ENCODE measurements at regions not wholly inside any gene's neighbourhood (a gene's known extent, or its start where the extent isn't known, plus 50 kb on each side); places are given as distances from the start of the nearest gene placed in this dataset.

DNA sequence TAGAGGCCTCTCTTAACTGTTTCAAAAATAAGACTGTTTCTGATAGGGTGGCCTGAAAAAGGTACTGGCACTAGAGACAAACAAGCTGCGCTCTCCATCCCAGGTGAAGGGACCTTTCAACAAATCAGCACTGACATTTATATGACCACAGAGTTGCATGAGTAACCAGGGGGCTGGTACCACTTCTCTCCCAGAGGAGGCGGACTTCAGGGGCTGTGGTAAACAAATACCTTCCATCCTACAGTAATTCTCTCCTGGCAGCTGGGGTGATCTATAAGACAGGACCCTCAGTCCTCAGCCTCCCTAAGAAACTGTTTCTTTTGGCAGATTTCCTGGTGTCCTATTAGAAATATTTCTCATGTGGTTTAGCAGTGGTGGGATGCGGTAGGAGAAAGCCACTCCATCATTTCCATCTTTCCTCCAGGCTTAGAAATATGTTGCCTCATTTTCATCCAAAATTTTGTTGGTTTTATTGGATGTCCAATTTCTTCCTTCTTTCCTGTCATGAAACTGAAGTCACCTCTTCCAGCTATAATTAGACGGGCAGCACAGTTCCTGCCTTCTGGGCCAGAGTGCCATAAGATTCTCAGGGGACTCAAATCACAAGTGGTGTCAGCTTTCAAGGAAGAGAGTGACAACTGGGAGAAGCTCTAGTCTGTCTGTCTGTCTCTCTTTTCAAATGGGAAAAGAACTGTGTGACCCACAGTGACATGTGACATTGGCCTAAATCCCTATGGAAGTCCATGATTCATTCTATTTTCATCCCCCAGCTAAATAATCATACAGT lies 96.4 kb downstream of the CYRIA start:
- no peak for TF ChIP-seq CTCF (IDR thresholded peaks at IDR 0.05; ENCODE audit: control extremely low read depth, extremely low read depth, low read depth, missing control alignments)
- ChIA-PET POLR2A (no interaction called here), CTCF (interaction anchor here (1.0 to 1.2 kb wide), 2 partner anchors 15 to 40 kb away, joined by 3 to 4 read pairs; no protein-coding TSS in a partner anchor)
- no peak for DNase-seq (ENCODE audit: extremely low spot score)

DNA sequence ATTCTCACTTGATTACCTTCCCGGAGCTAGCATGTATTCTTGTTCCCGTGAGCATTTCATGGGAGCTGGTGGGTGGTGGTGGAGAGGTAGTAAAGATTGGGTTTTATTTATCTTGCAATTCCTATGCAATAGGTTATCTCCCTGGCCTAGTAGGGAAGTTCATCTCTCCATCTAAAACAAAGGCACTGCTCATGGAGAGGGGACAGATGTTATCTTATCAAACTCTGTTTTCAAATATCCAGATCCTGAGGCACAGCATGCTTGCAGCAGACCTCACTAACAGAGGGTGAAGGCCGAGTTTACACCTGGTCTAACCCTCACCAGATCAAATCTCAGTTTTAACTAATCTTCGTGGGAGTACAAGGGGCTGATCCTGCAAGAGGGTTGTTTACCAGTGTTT lies 98.9 kb downstream of the CYRIA start:
- CTCF ChIA-PET, result no interaction called here
- POLR2A ChIA-PET, result no interaction called here
- no peak for TF ChIP-seq CTCF (IDR thresholded peaks at IDR 0.05; ENCODE audit: control extremely low read depth, extremely low read depth, low read depth, missing control alignments)
- DNase-seq (ENCODE audit: extremely low spot score), result no peak

DNA sequence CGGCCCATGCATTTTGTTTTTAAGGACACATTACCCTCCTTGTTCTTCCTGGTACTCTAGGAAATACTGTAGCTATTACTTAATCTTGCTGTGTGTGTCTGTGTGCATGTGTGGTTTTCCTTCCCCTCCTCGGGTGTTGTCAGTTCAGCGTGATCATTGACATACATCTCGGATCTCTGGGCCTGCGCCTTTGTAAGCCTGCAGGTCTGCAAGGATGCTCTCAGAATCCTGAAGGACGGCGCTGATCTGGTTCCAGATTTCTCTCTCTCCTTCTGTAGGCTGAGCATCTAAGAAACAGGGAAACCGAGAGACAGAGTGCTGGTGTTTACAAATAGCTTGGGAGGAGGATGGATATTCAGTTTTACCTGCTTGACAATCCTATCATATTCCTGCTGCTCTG lies 100.2 kb downstream of the CYRIA start:
- CTCF ChIA-PET, result no interaction called here
- no peak for TF ChIP-seq CTCF (IDR thresholded peaks at IDR 0.05; ENCODE audit: control extremely low read depth, extremely low read depth, low read depth, missing control alignments)
- no peak for DNase-seq (ENCODE audit: extremely low spot score)
- POLR2A ChIA-PET, result no interaction called here

DNA sequence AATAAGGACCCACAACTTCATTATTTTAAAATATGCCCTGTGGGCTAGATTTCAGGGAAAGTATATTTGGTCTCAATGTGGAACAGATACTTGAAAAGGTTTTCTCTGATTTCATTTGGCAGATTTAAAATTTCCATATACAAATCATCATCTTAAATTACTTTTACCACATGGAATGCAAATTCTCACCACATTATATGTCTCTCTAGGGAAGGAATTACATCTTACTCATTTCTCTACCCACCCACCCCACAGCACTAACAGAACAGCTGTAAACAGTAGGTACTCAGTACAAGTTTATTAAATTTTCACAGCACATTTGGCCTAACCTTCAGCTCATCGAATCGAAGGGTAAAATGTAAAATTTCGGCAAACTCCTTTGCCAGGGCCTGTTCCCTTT lies 104.0 kb downstream of the CYRIA start:
- DNase-seq (ENCODE audit: extremely low spot score), result no peak
- ChIA-PET POLR2A (no interaction called here), CTCF (interaction anchor here (2.6 kb wide), 1 partner anchor 47 kb away, joined by 8 read pairs; no protein-coding TSS in a partner anchor)
- no peak for TF ChIP-seq CTCF (IDR thresholded peaks at IDR 0.05; ENCODE audit: control extremely low read depth, extremely low read depth, low read depth, missing control alignments)

GRCh38 chr2:16561251-16561650 lies 104.4 kb downstream of the CYRIA start:
- no peak for DNase-seq (ENCODE audit: extremely low spot score)
- CTCF ChIA-PET, result interaction anchor here (2.6 kb wide), 1 partner anchor 48 kb away, joined by 8 read pairs; no protein-coding TSS in a partner anchor
- TF ChIP-seq CTCF (IDR thresholded peaks at IDR 0.05; ENCODE audit: control extremely low read depth, extremely low read depth, low read depth, missing control alignments), result no peak
- POLR2A ChIA-PET, result no interaction called here

- no peak for TF ChIP-seq CTCF (IDR thresholded peaks at IDR 0.05; ENCODE audit: control extremely low read depth, extremely low read depth, low read depth, missing control alignments)
- CTCF ChIA-PET, result no interaction called here
- DNase-seq (ENCODE audit: extremely low spot score), result no peak
- POLR2A ChIA-PET, result no interaction called here
Measured at GRCh38 chr2:16559278-16560067, 106.2 kb downstream of the CYRIA start.

Measured in GM10248 (cell line).